ENCODE measurements at regions not wholly inside any gene's neighbourhood (a gene's known extent, or its start where the extent isn't known, plus 50 kb on each side); places are given as distances from the start of the nearest gene placed in this dataset.
"Not testable (repeated sequence)": the region's sequence is repeated elsewhere in the genome, so short reads cannot be mapped to it uniquely, and the experiment has no call there.

- not testable (repeated sequence) for TF ChIP-seq CTCF, POLR2A (IDR thresholded peaks at IDR 0.05)
Observed at GRCh38 chr9:63787454-63787853, 1497.6 kb downstream of the FOXD4L5 start.
